ENCODE measurements at regions not wholly inside any gene's neighbourhood (a gene's known extent, or its start where the extent isn't known, plus 50 kb on each side); places are given as distances from the start of the nearest gene placed in this dataset.
A peak's percentile ranks its signal among the peaks of the same experiment; 100 is the strongest.

DNA sequence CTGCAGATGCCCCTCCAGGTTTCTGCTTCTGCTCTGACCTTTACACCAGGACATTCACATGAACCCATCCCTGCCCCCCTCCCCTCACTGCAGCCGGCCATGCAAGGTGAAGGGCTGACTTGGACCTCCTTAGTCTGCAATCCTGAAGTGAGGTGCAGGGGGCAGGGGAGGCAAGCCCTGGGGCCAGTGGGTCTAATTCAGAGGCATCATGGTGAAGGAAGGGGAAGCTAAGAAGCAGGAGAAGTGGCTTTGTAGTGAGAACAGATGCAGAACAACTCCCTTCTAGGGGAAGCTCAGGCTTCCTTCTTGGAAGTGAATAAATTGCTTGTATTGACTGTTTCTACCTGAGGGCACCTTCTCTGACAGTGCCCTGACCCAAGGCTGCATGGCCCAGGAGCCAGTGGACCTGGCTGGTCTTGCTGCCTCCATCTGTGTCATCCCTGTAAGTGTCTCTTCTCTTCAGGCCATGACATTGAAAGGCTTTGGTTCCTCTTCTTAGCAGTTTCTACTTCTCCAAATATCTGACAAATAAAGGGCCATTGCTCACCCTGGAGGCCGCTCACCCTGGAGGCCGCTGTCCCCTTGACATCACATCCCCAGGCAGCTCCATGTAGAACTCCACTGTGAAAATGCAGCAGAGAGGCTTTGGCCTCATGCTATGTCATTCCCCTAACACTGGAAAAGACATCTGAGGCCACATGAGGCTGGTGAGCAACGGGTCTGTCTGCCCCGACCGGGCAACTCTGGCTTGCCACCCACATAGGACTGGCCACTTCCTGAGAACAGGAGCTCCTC is 55.3 kb downstream of the GADD45G start:
- H4K8ac ChIP-seq (ENCODE audit: extremely low read depth, insufficient read depth, low read length), result no peak overlapping the region
- WGBS, 2 experiments (ENCODE audit: extremely low coverage in 1 of 2, insufficient coverage in 1 of 2, insufficient read length in 1 of 2, insufficient replicate concordance in 2 of 2, low coverage in 1 of 2, low lambda C conversion rate in 2 of 2, missing lambda C conversion rate in 1 of 2), result 89% methylated on average over 6 of the region's 6 CpGs; no CpG with 5 or more reads in 1 of the 2 experiments
- no peak for FAIRE-seq
- no peaks in the 10 kb centered on the region for H4K20me1 ChIP-seq (replicated peaks in 1 of 2; ENCODE audit: control insufficient read depth in 1 of 2, insufficient read depth in 2 of 2, low read length in 2 of 2)
- H3K23ac ChIP-seq (ENCODE audit: insufficient read length), result no peak overlapping the region
- H3K79me2 ChIP-seq (ENCODE audit: control insufficient read depth in 1 of 2, insufficient read depth in 2 of 2, low read length in 2 of 2), result no peaks in the 10 kb centered on the region
- H3K9ac ChIP-seq (replicated peaks in 1 of 4; ENCODE audit: extremely low read depth in 1 of 4, low read depth in 3 of 4, low read length in 3 of 4), result no peak overlapping the region
- H2AK5ac ChIP-seq (ENCODE audit: low read depth, low read length), result no peak overlapping the region
- peaks cover 8 to 34% (median 18%) of the 10 kb centered on the region in 4 experiments for H3K4me1 ChIP-seq (replicated peaks in 1 of 4; ENCODE audit: control insufficient read depth in 3 of 4, insufficient read depth in 4 of 4, low read length in 3 of 4)
- H3K23me2 ChIP-seq (ENCODE audit: low read depth, low read length), result no peaks in the 10 kb centered on the region
- no peak overlapping the region for H2BK120ac ChIP-seq (replicated peaks; ENCODE audit: low read depth, low read length)
- H4K91ac ChIP-seq (replicated peaks; ENCODE audit: insufficient read length, low read length), result peak overlapping the region; percentile 38
- H2BK20ac ChIP-seq (ENCODE audit: low read length), result peak overlapping the region; percentile 91; the same call in 1 of the 2 replicates
- H3K27me3 ChIP-seq (replicated peaks in 1 of 4; ENCODE audit: control insufficient read depth in 3 of 4, extremely low read depth in 1 of 4, insufficient read depth in 3 of 4, low read length in 3 of 4), result peaks cover 0 to 9% (median 0%) of the 10 kb centered on the region in 4 experiments; a peak in 1 of 7 replicates
- CTCF ChIA-PET (ENCODE audit: partially characterized antibody), result interaction anchor here (1.0 to 2.3 kb wide), 6 partner anchors 12 to 78 kb away, joined by 3 to 9 read pairs (median 4); no protein-coding TSS in a partner anchor
- no peak overlapping the region for H3K4ac ChIP-seq (replicated peaks; ENCODE audit: insufficient read length, low read depth, low read length)
- no peak overlapping the region for H2BK5ac ChIP-seq (ENCODE audit: low read depth, low read length)
- H3K56ac ChIP-seq (replicated peaks; ENCODE audit: insufficient read length, low read depth, low read length), result no peak overlapping the region
- H3K27ac ChIP-seq (ENCODE audit: low read depth, low read length), result no peak overlapping the region
- no peaks in the 10 kb centered on the region for H3K9me3 ChIP-seq (ENCODE audit: insufficient read depth in 2 of 2, low read depth in 1 of 2, low read length in 1 of 2)
- POLR2A ChIA-PET (ENCODE audit: partially characterized antibody), result interaction anchor here (2.3 to 3.0 kb wide), 2 partner anchors 18 to 55 kb away, joined by 10 to 15 read pairs; partner anchors contain the start of gene GADD45G
- H4K5ac ChIP-seq (ENCODE audit: insufficient read length, low read depth, low read length), result no peak overlapping the region
- peak overlapping the region; percentile 51; the same call in 1 of the 2 replicates for H3K18ac ChIP-seq (ENCODE audit: extremely low read depth, low read length)
- no peak overlapping the region for H3K4me3 ChIP-seq (ENCODE audit: extremely low read depth in 1 of 4, insufficient read depth in 2 of 4, low read depth in 3 of 4, low read length in 4 of 4)
- no peak for DNase-seq (ENCODE audit: low read depth in 1 of 2, low spot score in 2 of 2)
- H2BK15ac ChIP-seq (ENCODE audit: low read length), result peak overlapping the region; percentile 62; the same call in 1 of the 2 replicates
- H3K4me2 ChIP-seq (ENCODE audit: insufficient read depth in 1 of 2, low read depth in 2 of 2, low read length in 2 of 2), result no peak overlapping the region
- H2AFZ ChIP-seq (ENCODE audit: low read length), result no peak overlapping the region
- H3K79me1 ChIP-seq (ENCODE audit: low read depth, low read length), result no peaks in the 10 kb centered on the region
- no peaks in the 10 kb centered on the region for H3K36me3 ChIP-seq (ENCODE audit: control insufficient read depth in 2 of 4, insufficient read depth in 4 of 4, low read length in 3 of 4)
- no peak overlapping the region for H3K14ac ChIP-seq (ENCODE audit: insufficient read length)
- H2BK12ac ChIP-seq (ENCODE audit: low read depth, low read length), result peak overlapping the region; percentile 52; the same call in 1 of the 2 replicates
- no peak for TF ChIP-seq SP1 (IDR thresholded peaks at IDR 0.05; ENCODE audit: low read depth, low read length)
- TF ChIP-seq BCL11A (IDR thresholded peaks at IDR 0.05; ENCODE audit: low read depth in 2 of 2, low read length in 2 of 2), result no peak
- no peak for TF ChIP-seq EGR1 (IDR thresholded peaks at IDR 0.05; ENCODE audit: borderline replicate concordance, low read depth, low read length)
- no peak for TF ChIP-seq SIN3A (conservative IDR thresholded peaks at IDR 0.05 in 1 of 2, IDR thresholded peaks at IDR 0.05 in 1 of 2; ENCODE audit: low read depth in 1 of 2, low read length in 2 of 2)
- TF ChIP-seq TBP (IDR thresholded peaks at IDR 0.05; ENCODE audit: low read depth, low read length), result no peak
- TF ChIP-seq CTBP2 (IDR thresholded peaks at IDR 0.05; ENCODE audit: borderline replicate concordance, insufficient read depth, insufficient read length, low read length), result no peak
- TF ChIP-seq RXRA (IDR thresholded peaks at IDR 0.05; ENCODE audit: insufficient read depth, low read depth, low read length), result no peak
- no peak for TF ChIP-seq POU5F1 (IDR thresholded peaks at IDR 0.05; ENCODE audit: low read depth, low read length)
- no peak for TF ChIP-seq MAX (IDR thresholded peaks at IDR 0.05)
- TF ChIP-seq CBX8 (IDR thresholded peaks at IDR 0.05; ENCODE audit: borderline replicate concordance, low read depth, low read length), result no peak
- no peak for TF ChIP-seq NRF1 (IDR thresholded peaks at IDR 0.05; ENCODE audit: low read depth, low read length)
- no peak for TF ChIP-seq SP4 (IDR thresholded peaks at IDR 0.05; ENCODE audit: low read length)
- TF ChIP-seq JUND (IDR thresholded peaks at IDR 0.05; ENCODE audit: low read length), result no peak

All from H1 (cell line).